Neural progenitor cell (in vitro differentiated cells): ENCODE measurements at regions not wholly inside any gene's neighbourhood (a gene's known extent, or its start where the extent isn't known, plus 50 kb on each side); places are given as distances from the start of the nearest gene placed in this dataset.

ENCODE experiments used
- DNase-seq: peaks from one replicate; pipeline ENCODE4 v3.0.0-alpha.2; 2016; ENCODE audit warnings: low spot score
- H2AFZ ChIP-seq: fragments of 200-600 bp; sonication (generic); replicated peaks from 2 replicates; pipeline ENCODE4 v1.6.1; 2016; ENCODE audit warnings: antibody characterized with exemption
- H3F3A ChIP-seq: fragments of 200-600 bp; sonication (generic); 2 replicates; pipeline ENCODE4 v1.6.1; 2016; ENCODE audit warnings: antibody characterized with exemption, low read depth
- H3K27ac ChIP-seq: fragments of 200-600 bp; sonication (generic); 2 replicates; pipeline ENCODE4 v1.5.1; 2016; ENCODE audit warnings: mild to moderate bottlenecking
- H3K27me3 ChIP-seq: fragments of 200-600 bp; sonication (generic); 2 replicates; pipeline ENCODE4 v1.6.1; 2016; ENCODE audit warnings: mild to moderate bottlenecking, moderate library complexity
- H3K36me3 ChIP-seq: fragments of 200-600 bp; sonication (generic); 2 replicates; pipeline ENCODE4 v1.5.1; 2016
- H3K4me1 ChIP-seq: fragments of 200-600 bp; sonication (generic); 2 replicates; pipeline ENCODE4 v1.6.1; 2016; ENCODE audit warnings: mixed run types
- H3K4me2 ChIP-seq: fragments of 200-600 bp; sonication (generic); 2 replicates; pipeline ENCODE4 v1.6.1; 2016
- H3K4me3 ChIP-seq: fragments of 200-600 bp; sonication (generic); 2 replicates; pipeline ENCODE4 v1.5.1; 2016
- H3K79me2 ChIP-seq: fragments of 200-600 bp; sonication (generic); 2 replicates; pipeline ENCODE4 v1.6.1; 2016; ENCODE audit warnings: low read depth
- H3K9ac ChIP-seq: fragments of 200-600 bp; sonication (generic); 2 replicates; pipeline ENCODE4 v1.6.1; 2016
- H3K9me3 ChIP-seq: fragments of 200-600 bp; sonication (generic); 2 replicates; pipeline ENCODE4 v1.5.1; 2016; ENCODE audit warnings: low read depth
- H4K20me1 ChIP-seq: fragments of 200-600 bp; sonication (generic); 2 replicates; pipeline ENCODE4 v1.6.1; 2016; ENCODE audit warnings: low read depth
- H3K27ac Mint-ChIP-seq: 3 replicates; pipeline ENCODE4 v1.8.0; 2021; ENCODE audit warnings: mixed read lengths
- H3K27me3 Mint-ChIP-seq: 2 replicates; pipeline ENCODE4 v1.8.0; 2022; ENCODE audit warnings: low read depth, mild to moderate bottlenecking, inconsistent platforms, moderate library complexity, mixed read lengths; ENCODE audit not compliant: insufficient read depth
- H3K36me3 Mint-ChIP-seq: 3 replicates; pipeline ENCODE4 v1.8.0; 2021; ENCODE audit warnings: mixed read lengths
- H3K4me1 Mint-ChIP-seq: 3 replicates; pipeline ENCODE4 v1.8.0; 2021; ENCODE audit warnings: mixed read lengths
- H3K4me3 Mint-ChIP-seq: 3 replicates; pipeline ENCODE4 v1.8.0; 2021; ENCODE audit warnings: mild to moderate bottlenecking, moderate library complexity, mixed read lengths
- H3K9me3 Mint-ChIP-seq: 3 replicates; pipeline ENCODE4 v1.8.0; 2020; ENCODE audit warnings: mixed read lengths
- EZH2 ChIP-seq: fragments of 200-600 bp; sonication (generic); IDR thresholded peaks from 2 replicates; pipeline ENCODE4 v1.6.1; 2017; ENCODE audit warnings: antibody characterized with exemption, mild to moderate bottlenecking, moderate library complexity
- EZH2phosphoT487 ChIP-seq: fragments of 200-600 bp; sonication (generic); IDR thresholded peaks from 2 replicates; pipeline ENCODE4 v1.6.1; 2017; ENCODE audit warnings: antibody characterized with exemption
- TF ChIP-seq, protein P1 (sequence below): fragments of 200-600 bp; sonication (generic); IDR thresholded peaks from 2 replicates; pipeline ENCODE4 v1.5.1; 2017; ENCODE audit warnings: antibody characterized with exemption, mild to moderate bottlenecking

DNA sequence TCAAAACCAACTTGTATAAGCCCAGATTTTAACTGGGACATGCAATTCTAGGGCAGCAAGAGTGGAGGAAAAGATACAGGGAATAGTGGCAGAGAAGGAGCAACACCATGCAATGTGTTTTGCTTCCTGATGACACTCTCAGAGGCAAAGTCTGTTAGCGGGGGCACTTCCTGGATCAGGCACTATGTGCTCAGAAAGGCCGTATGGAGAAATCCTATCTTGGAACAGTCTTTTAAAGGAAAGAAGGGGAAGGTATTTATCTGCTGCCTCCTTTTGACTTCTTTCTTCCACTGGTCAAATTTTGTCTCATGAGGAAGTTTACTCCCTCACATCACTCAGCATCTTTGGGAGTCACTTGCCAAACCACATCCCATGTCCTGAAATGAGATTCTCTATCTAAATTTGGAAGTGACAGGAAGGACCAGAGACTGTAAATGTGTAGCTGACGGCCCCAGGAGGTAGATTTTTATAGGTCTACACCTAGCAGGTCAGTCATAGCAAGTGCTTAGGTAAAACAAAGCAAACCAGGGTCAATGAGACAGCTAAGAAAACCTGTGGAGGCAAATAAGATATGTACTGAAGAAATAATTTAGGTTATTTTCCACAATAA lies 91.7 kb upstream of the ELOVL5 start:
- H3K36me3 ChIP-seq = no peaks in the 10 kb centered on the region
- no peaks in the 10 kb centered on the region for H3K36me3 Mint-ChIP-seq
- no peaks in the 10 kb centered on the region for H3K9me3 ChIP-seq
- H3K27me3 Mint-ChIP-seq = no peaks in the 10 kb centered on the region
- no peak overlapping the region for H3K9ac ChIP-seq
- no peak overlapping the region for H2AFZ ChIP-seq
- H3K4me1 Mint-ChIP-seq = peaks cover 6% of the 10 kb centered on the region
- no peak for TF ChIP-seq EZH2
- H3K27me3 ChIP-seq = no peaks in the 10 kb centered on the region
- no peak overlapping the region for H3K27ac ChIP-seq
- H3F3A ChIP-seq = no peaks in the 10 kb centered on the region
- H3K4me3 ChIP-seq = no peak overlapping the region
- no peak for DNase-seq
- H4K20me1 ChIP-seq = no peaks in the 10 kb centered on the region
- H3K9me3 Mint-ChIP-seq = no peaks in the 10 kb centered on the region
- no peaks in the 10 kb centered on the region for H3K4me1 ChIP-seq
- H3K27ac Mint-ChIP-seq = no peak overlapping the region
- no peak overlapping the region for H3K4me3 Mint-ChIP-seq
- no peaks in the 10 kb centered on the region for H3K79me2 ChIP-seq
- no peak overlapping the region for H3K4me2 ChIP-seq

DNA sequence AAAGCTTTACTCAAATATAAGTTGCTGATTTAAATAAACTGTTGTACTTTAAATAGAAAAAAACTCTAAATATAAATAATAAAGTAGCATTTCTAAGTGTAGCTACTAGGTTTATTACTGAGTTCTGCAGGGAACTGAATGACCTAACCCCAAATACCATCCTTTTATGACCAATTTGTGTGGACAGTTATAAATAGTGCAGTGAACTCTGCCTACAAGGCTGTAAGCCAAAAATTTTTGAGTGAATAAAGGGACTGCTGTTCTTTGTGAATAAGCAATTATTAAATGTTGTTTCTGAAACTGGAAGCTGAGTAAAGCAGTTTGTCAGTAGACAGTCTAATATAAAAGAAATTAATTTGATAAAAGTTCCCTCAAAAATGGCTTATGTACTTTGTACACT lies 90.8 kb upstream of the ELOVL5 start:
- Histone ChIP-seq H3K27ac (no peak overlapping the region), H3F3A (no peaks in the 10 kb centered on the region), H3K9ac (no peak overlapping the region), H3K4me3 (no peak overlapping the region), H3K36me3 (no peaks in the 10 kb centered on the region), H3K4me2 (no peak overlapping the region), H2AFZ (no peak overlapping the region), H3K27me3 (no peaks in the 10 kb centered on the region), H3K9me3 (no peaks in the 10 kb centered on the region), H3K4me1 (no peaks in the 10 kb centered on the region), H3K79me2 (no peaks in the 10 kb centered on the region), H4K20me1 (no peaks in the 10 kb centered on the region)
- no peaks in the 10 kb centered on the region for H3K9me3 Mint-ChIP-seq
- no peaks in the 10 kb centered on the region for H3K27me3 Mint-ChIP-seq
- no peak for DNase-seq
- H3K36me3 Mint-ChIP-seq = no peaks in the 10 kb centered on the region
- TF ChIP-seq, protein P1, sequence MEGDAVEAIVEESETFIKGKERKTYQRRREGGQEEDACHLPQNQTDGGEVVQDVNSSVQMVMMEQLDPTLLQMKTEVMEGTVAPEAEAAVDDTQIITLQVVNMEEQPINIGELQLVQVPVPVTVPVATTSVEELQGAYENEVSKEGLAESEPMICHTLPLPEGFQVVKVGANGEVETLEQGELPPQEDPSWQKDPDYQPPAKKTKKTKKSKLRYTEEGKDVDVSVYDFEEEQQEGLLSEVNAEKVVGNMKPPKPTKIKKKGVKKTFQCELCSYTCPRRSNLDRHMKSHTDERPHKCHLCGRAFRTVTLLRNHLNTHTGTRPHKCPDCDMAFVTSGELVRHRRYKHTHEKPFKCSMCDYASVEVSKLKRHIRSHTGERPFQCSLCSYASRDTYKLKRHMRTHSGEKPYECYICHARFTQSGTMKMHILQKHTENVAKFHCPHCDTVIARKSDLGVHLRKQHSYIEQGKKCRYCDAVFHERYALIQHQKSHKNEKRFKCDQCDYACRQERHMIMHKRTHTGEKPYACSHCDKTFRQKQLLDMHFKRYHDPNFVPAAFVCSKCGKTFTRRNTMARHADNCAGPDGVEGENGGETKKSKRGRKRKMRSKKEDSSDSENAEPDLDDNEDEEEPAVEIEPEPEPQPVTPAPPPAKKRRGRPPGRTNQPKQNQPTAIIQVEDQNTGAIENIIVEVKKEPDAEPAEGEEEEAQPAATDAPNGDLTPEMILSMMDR = no peak
- peaks cover 6% of the 10 kb centered on the region for H3K4me1 Mint-ChIP-seq
- H3K27ac Mint-ChIP-seq = no peak overlapping the region
- H3K4me3 Mint-ChIP-seq = no peak overlapping the region

DNA sequence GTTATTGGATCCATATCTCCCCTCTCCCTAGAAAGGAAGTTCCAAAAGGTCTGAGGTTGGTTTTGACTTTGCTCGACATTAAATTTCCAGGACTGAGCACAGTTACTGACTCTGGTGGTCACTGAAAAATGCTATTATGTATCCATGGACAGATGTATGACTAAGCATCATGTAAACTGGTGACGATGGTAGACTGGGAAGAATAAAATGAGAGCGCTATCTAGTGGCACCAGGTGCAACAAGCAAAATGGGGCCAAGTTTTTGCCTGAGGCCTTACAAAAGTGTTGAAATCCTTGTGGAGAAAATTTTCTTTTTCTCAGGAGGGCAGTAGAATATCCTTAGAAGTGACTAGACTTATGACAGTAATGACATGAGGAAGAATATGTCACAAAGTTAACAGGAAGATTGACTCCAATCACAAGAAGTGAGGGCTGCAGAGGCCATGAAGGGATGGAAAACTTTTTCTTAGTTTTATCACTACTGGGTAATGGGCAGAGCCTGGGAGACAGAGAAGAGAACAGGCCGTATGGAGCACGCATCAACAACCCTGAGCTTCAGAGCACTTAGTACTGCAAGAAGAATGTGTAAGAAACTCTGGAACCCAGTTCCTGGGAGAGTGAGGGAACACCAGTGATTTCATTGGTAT lies 88.9 kb upstream of the ELOVL5 start:
- Histone ChIP-seq H3K9me3 (no peaks in the 10 kb centered on the region), H3K9ac (no peak overlapping the region), H3K4me3 (no peak overlapping the region), H2AFZ (peak overlapping the region; percentile 9), H3K4me2 (no peak overlapping the region), H3K36me3 (no peaks in the 10 kb centered on the region), H3K27ac (no peak overlapping the region), H3F3A (no peaks in the 10 kb centered on the region), H3K27me3 (no peaks in the 10 kb centered on the region), H3K79me2 (no peaks in the 10 kb centered on the region), H4K20me1 (no peaks in the 10 kb centered on the region), H3K4me1 (no peaks in the 10 kb centered on the region)
- Mint-ChIP-seq H3K27ac (no peak overlapping the region), H3K4me3 (no peak overlapping the region), H3K36me3 (no peaks in the 10 kb centered on the region), H3K9me3 (no peaks in the 10 kb centered on the region), H3K27me3 (no peaks in the 10 kb centered on the region), H3K4me1 (peaks cover 12% of the 10 kb centered on the region)
- peak; percentile 61 for DNase-seq
- TF ChIP-seq EZH2phosphoT487 (no peak), EZH2 (no peak)
- TF ChIP-seq, protein P1 = peak; percentile 81

DNA sequence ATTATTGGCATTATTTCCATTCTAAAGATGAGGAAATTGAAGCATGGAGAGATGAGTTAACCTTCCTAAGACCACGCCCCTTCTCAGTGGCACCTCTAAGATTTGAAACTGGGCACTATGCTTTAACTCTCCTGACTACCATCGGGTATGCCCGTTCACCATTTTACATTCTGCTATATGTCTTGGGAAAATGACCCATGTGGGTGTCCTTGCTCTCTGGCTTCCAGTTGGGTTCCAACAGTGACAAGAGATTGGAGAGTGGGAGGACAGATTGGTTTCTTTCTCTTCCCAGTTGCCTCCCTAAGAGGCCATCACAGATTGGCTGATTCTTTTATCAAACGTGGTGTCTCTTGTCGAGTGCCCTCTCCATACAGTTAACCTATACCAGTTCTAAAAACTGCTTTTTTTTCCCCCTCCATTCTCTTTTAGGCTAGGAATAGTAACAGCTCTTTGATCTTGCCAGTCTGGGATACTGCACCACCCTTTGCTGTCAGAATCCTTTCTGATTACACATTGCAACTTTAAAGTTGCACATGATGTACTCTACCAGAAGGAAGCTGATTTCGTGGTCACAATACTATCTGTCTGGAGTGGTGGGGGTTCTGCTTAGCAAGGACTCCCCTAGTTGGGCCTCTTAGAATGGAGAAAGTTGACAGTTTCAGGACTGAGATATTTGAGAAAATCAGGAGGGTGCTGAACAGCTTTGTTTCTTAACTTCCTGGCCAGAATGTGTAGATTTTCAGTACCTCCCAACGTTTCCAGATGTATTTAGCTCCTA lies 88.0 kb upstream of the ELOVL5 start:
- H3K27ac Mint-ChIP-seq = no peak overlapping the region

More for the DNA sequence above, 88.0 kb upstream of the ELOVL5 start:
- Histone ChIP-seq H3K27me3 (no peaks in the 10 kb centered on the region), H3K36me3 (no peaks in the 10 kb centered on the region), H3K79me2 (no peaks in the 10 kb centered on the region), H3K4me2 (no peak overlapping the region), H3K9ac (no peak overlapping the region), H3K27ac (no peak overlapping the region), H3K4me3 (no peak overlapping the region), H3F3A (no peaks in the 10 kb centered on the region), H2AFZ (no peak overlapping the region), H4K20me1 (no peaks in the 10 kb centered on the region), H3K4me1 (no peaks in the 10 kb centered on the region), H3K9me3 (no peaks in the 10 kb centered on the region)
- peaks cover 16% of the 10 kb centered on the region for H3K4me1 Mint-ChIP-seq
- peaks cover 2% of the 10 kb centered on the region for H3K27me3 Mint-ChIP-seq
- H3K36me3 Mint-ChIP-seq = no peaks in the 10 kb centered on the region
- TF ChIP-seq, protein P1 = no peak
- TF ChIP-seq EZH2 (no peak), EZH2phosphoT487 (no peak)
- H3K9me3 Mint-ChIP-seq = no peaks in the 10 kb centered on the region
- DNase-seq = no peak
- no peak overlapping the region for H3K4me3 Mint-ChIP-seq
